Activated CD4-positive, CD25-positive, alpha-beta regulatory T cell treated with anti-CD3 and anti-CD28 coated beads, Interleukin-2, amount 50 U/mL, for 16 hours (primary cell): ENCODE measurements at regions not wholly inside any gene's neighbourhood (a gene's known extent, or its start where the extent isn't known, plus 50 kb on each side); places are given as distances from the start of the nearest gene placed in this dataset.
"Not testable (repeated sequence)": the region's sequence is repeated elsewhere in the genome, so short reads cannot be mapped to it uniquely, and the experiment has no call there.

Source experiments
- DNase-seq: peaks from one replicate; pipeline ENCODE4 v3.0.0-alpha.2; 2020; ENCODE audit warnings: low read depth, low spot score

DNA sequence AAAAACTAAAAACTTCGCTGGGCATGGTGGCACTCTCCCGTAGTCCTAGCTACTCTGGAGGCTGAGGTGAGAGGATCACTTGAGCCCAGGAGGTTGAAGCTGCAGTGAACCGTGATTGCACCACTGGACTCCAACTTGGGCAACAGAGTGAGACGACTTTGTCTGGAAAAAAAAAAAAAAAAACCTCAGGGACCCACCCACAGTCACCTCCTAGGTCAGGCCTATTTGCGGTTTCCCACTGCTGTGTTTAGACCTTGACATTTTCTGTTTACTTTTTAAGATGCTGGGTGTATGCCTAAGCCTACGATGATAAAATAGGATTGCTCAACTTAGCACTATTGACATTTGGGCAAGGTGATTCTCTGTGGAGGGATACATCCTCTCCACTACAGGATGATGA lies 197.4 kb upstream of the TBL1X start:
- DNase-seq: no peak

DNA sequence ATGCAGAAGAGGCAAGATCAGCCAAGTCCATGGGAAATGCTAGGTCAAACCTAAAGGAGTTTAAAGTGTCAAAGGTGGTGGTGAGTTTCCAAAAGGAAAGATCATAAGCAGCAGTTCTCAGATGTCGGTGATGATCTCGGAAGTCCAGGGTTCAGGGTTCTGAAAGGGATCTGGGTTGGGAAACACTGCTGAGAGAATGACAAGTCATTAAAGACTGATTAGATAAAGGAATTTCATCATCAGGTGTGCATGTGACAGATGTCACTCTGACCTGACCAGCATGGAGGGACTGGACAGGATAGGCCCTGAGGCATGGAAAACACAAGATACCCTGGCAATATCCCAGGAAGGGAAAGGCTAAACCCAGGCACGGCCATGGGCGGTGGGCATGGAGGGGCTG lies 195.7 kb upstream of the TBL1X start:
- DNase-seq: no peak

DNA sequence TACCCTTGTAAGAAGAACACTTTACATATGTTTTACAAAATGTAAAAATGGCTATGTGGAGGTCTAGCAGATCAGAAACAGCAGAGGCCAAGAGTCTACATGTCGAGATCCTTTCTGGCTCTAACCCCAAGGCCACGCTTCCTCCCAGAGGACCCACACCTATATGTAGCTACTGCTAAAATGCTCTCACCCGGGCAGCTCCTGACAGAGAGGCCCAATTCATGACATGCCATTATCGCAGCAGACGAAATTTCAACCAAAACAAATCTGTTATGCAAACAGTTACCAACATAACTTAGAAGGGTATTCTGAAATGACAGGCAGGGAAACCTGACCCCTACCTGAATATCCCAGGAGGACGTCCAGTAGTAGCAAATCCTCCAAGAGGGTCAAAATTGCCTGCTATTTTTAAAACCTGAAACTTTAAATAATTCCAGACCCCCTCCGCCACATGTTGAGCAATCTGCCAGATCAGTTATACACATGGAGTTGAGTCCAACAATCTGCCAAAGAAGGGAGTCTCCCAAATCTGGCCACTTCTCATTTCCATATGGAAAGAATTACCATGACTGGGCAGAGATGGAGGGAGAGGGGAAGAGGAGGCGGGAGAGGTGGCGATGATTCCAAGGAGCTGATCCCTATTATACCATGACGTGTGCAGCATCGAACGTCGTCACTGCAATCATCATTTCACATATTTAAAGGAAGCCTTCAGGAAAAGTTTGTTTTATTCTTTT lies 192.9 kb upstream of the TBL1X start:
- no peak for DNase-seq

DNA sequence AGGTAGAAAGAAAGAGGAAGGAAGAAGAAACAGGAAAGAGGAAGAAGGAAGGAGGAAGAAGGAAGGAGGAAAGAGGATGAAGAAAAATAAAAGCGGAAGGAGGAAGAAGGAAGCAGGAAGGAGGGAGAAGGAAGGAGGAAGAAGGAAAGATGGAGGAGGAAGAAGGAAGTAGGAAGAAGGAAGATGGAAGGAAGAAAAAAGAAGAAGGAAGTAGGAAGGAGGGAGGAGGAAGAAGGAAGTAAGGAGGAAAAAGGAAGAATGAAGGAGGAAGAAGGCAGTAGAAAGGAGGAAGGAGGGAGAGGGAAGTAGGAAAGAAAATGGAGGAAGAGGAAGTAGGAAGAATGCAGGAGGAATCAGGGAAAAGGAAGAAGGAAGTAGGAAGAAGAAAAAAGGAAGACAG lies 191.1 kb upstream of the TBL1X start:
- no peak for DNase-seq

DNA sequence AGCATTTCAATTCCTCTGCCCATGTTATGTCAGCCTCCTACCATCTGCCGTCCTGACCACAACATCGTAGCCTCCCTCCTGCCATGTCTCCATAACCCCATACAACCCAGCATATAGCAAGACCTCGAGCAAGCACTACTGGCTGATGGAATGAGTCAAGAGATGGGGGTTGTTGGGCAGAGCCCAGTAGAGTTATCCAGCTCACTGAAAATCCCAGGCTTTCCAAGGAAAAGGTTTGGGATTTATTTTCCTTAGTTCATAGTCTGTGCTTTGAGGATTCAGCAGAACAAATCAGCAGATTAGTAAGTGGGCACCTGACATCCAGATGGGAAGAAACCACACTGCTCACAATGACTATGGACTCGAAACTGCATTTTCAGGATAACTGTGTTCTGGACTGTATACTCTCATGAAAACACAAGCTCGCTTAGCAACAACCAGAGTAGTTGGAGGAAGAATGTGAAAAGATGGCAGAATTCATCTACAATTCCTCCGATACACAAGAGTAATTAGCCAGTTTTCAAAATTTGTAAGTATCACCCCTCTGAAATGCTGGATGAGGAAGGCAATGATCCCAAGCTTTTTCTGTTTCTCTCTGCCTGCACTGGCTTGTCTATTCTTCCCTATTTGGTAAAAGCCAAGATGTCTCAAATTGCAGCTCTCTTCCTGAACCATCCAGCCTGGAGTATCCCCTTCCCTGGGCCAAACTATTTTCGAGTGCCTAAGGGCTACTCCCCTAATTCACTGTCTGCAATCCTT lies 186.2 kb upstream of the TBL1X start:
- DNase-seq: no peak

DNA sequence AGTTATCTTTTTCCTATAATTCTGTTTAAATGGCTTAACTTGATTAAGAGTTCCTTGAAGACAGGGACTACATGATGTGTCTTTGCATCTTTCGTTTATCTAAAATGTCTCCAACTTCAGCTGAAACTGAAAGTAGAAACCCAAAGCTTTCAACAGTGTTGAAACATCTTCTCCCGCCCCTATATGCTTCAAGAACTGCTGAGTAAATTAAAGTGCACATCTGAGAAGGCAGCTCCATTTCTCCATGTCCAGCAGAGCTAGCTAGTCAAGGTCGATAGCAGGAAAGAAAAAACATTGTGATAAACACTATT lies 185.7 kb upstream of the TBL1X start:
- no peak for DNase-seq

DNA sequence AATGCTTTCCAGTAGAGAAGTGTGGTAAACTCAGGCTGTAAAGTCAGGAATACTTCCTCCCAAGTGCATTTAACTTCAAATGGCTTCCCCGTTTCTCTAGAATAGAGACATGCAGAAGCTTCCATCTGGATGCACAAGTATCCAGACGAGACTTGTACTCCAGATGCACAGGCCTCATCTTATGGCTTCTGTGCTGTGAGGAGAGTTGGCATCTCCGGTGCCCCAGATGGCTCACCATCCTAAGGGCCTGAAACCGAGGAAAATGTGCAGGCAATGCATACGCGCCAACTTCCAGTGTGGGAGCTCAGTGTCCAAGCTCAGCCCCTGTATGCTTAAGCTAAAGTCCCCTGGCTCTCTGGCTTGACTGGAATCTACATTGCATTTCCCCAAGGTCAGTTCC lies 184.0 kb upstream of the TBL1X start:
- no peak for DNase-seq

DNA sequence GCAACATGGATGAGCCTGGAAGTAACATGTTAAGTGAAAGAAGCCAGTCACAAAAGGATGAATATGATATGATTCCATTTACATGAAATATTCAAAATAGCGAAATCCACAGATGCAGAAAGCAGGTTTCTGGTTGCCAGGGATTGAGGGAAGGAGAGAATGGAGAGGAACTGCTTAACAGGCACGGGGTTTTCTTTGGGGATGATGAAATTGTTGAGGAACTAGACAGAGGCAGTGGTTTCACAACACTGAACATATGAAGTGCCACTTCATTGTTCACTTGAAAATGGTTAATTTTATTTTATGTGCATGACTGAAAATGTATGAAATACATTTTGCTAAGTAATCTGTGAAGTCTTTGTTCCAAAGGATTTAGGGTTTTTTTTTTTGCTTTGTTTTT lies 182.5 kb upstream of the TBL1X start:
- DNase-seq: no peak

DNA sequence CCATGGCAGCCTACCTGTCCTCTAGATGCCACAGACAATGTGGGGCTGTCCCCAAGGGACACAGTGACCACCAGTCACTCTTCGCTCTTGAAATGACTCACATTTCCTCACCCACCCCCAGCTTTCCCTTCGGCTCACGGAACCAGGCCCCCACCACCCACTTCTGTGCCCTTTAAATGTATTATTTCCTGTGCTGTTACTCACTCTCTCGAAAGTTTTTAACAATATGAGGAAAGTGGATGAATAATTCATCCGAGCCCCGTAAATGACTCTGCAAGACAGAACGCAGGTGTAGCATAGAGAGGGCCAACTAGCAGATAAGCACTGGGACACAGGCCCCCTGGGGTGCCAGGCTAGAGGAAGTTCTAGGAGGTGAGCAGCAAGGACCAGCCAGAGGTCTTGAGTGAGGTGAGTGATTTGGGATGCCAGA lies 179.5 kb upstream of the TBL1X start:
- DNase-seq: peak; percentile 21

DNA sequence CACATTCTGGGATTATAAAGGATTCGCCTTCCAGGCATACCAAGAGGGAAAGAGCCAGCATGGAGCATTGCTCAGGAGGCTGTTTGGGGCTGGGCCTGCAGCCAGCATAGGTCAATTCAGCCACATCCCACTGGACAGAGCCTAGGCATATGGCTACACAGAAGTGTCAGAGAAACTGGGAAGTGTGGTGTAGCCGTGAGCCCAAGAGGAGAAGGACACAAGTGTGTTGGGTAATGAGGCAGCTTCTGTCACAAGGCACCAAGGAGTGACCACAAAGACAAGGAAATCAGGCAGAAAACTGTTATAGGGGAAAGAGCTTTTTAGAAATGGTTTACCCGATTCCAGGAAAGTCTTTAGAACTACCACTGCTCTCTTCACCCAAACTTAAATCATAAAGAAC lies 178.6 kb upstream of the TBL1X start:
- no peak for DNase-seq

DNA sequence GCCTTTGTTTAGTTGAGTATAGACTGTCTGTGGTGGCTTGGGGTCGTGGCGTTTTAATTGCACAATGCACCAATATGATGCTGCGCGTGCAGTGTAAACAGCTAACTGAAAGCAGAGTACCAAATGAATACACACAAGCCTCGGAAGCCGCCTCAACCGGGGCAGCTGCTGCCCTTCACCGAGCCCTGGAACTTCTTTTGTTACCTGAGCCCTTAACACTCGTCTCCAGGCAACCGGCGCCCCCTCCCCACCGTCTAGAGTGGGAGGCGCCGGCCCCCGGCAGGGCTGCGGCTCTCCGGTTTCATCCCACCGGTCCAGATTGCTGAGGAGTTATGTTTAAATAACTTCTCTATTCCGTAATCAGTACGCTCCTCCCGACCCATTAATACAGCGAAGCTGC lies 173.2 kb upstream of the TBL1X start:
- no peak for DNase-seq

DNA sequence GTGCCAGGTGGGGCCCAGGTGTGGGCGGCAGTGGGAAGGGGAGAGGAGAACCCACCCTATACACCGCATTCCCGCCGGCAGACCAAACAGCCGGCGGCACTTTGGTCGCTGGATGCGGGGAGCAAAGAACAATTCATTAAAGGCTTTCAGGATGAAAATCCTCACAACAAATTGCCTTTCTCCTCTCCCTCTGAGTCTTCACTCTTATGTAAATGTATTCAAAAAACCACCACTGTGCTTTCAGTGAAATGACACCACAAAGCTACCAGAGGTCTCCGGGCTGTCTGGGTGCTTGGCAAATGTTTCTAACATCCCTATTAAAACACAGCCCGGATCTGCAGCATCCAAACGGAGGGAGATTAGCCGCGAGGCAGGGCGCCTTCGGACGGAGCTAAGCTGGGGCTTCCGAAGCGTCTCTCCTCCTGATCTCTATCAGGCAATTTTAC lies 171.8 kb upstream of the TBL1X start:
- DNase-seq: no peak

DNA sequence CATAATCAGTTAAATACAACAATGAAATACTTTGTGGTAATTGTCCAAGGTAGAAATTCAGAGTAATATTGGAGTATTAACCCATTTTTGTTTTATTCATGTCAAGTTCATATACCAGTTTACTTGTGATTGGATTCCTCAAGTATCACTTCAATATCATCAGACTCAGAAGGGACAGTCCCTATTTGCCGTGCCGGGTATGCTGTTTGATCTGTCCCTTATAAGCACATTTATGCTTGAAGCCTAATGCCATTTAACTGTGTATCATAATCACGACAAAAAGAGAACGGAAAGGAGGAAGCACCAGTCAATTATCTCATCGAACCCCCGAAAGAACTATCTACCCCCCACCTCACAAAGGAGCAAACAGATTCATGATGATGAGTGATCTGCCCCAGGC lies 171.0 kb upstream of the TBL1X start:
- DNase-seq: no peak

DNA sequence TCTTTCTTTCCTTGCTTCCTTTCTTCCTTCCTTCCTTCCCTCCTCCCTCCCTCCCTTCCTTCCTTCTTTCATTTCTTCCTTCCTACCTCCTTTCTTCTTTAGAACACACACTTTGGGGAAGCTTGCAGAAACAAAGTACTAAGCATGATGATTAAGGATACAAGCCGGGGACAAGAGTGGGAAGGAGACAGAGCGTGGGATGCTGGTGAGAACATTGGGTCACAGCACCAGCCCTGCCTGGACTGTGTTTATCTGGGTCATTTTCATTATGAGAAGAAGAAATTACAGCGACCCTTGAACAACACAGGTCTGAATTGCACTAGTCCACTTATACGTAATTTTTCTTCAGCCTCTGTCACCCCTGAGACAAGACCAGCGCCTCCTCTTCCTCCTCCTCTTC lies 169.3 kb upstream of the TBL1X start:
- DNase-seq: no peak

DNA sequence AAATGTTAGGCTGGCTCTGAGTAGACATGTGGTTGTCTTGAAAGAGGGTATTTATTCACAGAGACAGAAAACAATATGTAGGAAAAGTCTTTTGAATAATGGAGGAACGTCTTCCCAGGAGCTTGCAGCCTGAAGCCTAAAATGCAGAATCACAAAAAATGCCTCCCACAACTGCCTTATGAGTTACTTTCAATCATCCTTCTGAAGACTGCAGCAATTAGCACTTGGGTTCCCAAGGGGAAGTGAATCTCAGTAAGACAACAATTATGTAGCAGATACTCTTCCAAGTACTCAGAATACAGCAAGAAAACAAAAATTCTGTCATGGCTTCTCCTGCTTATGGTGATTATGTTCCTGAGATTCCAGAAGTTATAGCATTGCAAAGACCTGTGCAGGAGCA lies 166.6 kb upstream of the TBL1X start:
- no peak for DNase-seq

DNA sequence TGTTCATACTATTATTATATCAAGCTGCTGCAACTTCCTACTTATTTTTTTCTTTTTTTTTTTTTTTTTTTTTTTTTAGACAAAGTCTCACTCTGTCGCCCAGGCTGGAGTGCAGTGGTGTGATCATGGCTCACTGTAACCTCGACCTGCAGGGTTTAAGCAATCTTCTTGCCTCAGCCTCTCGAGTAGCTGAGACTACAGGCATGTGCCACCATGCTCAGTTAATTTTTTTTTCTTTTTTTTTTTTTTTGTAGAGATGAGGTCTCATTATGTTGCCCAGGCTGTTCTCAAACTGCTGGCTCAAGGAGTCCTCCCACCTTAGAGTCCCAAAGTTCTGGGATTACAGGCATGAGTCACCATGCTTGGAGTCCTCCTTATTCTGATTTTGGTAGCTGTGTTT lies 165.2 kb upstream of the TBL1X start:
- not testable (repeated sequence) for DNase-seq

DNA sequence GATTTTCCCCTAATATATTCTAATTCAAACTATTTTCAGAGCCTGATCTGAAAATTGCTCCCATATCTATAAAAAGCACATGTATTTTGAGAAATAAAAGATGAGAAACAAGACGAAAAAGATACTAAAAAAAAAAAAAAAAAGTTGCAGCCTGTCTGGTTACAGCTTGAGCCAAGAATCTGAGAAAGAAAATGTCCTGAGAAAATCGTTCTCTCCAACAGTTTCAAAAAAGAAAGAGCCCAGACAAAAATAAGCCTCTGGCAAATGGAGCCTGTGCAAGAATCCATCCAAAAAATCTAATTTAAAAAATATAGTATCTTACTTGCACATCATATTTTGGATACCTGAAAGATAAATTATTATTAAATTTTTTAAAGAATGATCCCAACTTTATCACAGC lies 163.0 kb upstream of the TBL1X start:
- no peak for DNase-seq

DNA sequence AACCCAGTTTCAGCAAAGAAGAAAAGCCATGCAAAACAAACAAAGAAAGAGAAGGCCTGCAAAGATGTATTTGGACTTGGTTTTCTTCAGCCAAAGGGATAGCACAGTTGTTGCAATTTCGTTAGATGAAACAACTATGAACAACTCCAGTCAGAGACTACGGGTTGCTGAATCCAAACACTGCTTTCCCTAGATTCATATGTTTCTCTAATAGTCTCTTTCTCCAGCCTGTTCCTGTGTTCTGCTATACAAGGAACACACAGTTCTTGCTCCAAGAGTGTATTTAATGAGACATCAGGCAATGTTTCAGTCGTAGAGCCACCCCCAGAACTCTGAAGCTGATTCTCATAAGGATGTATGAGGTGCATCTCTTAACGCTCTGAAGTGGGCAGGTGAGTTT lies 162.5 kb upstream of the TBL1X start:
- DNase-seq: no peak

DNA sequence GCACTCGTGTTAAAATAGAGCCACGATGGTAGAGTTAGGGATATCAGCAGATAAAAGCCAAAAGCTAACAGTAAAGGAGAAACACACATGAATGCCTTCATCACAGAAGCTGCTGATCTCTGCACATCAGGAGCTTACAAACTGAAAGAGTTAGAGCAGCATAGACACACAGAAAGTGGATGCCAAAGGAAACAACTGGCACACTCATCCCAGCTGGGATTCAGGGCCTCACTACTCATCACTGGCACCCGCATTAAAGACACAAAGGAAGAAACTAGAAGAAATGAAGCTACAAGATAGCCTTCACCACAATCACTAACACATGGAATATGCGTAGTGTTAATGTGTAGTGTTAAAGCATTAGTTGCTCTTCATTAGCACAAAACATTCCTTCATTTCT lies 156.4 kb upstream of the TBL1X start:
- no peak for DNase-seq

DNA sequence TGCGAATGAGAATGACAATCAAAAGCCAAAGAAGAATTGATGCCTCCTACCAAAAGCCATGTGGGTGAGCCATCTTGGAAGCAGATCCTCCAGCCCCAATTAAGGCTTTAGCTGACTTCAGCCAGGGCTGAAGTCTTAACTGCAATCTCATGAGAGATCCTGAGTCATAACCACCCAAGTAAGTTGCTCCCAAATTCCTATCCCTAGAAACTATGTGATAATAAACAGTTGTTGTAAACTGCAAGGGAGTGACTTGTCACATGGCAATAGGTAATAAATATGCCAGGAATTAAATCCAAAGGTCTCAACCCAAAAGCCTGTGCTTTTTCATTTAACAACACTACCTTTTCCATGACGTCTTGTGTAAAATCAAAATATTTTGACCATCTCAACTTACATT lies 154.2 kb upstream of the TBL1X start:
- DNase-seq: no peak

DNA sequence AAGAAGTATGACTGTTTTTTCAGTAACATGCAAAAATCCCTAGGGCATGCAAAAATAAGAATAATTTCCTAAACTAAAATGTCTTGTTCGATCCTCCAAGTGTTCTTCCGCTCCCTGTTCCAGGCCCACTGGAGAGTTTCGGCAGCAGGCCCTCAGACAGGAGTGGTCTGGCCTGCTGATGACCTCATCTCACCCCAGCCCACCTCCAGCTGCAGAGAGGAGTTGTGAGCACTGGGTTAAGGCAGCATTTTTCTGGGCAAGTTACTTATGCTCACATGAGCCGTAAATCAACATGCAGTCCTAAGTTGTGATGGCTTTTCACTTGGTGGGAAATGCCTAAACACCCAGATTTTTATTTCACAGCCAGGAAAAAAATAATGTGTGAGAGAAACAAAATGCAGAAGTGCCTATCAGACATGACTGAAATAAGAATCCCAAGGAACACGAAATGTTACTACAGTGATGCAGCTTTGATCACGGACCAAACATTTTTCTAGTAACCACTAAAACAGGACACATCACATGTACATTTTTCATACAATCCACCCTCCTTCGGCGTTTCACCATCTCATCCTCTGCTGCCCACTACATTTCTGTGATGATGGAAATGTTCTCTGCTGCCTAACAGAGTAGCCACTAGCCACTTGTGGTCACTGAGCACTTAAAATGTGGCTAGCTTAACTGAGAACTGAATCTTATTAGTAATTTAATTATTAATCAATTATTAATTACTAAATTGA lies 153.3 kb upstream of the TBL1X start:
- no peak for DNase-seq

DNA sequence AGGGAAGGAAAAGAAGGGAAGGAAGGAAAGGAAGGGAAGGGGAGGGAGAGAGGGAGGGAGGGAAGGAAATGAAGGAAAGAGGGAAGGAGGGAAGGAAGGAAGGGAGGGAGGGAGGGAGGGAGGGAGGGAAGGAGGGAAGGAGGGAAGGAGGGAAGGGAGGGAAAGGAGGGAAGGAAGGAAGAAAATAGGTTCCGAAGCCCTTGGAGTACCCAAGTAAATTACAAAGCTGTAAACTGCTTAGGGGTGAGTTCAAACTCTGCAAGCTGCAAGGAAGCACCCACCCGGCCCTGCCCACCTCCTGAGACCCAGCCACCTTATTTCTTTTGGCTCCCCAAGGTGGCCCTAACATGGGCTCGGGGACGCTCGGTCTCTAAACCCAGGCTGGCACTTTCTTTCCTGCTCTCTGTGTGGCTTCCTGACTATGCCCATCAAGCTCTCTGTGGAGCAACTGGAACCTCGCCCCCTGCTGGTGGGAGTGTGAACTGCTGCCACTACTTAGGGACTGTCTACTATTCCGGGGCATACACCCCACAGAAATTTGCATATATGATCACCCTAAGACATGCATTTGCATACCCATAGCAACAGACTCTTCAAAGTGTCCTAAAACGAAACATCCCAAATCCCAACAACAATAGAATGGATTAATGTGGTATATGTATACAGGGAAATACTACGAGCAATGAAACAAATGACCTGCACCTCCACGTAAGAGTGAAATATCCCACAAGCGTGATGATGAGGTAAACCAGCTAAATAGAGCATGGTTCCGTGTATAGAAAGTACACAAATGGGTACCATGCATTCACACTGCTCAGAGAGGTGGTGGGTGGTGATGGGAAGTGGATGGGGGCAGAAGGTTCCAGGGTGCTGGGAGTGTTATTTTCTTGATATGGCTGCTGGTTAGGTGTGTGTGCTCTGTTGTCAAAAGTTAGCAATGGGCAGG lies 151.7 kb upstream of the TBL1X start:
- peak; percentile 59 for DNase-seq
